GM04504 (cell line): ENCODE measurements at regions not wholly inside any gene's neighbourhood (a gene's known extent, or its start where the extent isn't known, plus 50 kb on each side); places are given as distances from the start of the nearest gene placed in this dataset.
"Not testable (repeated sequence)": the region's sequence is repeated elsewhere in the genome, so short reads cannot be mapped to it uniquely, and the experiment has no call there.

Experiments used
- DNase-seq: peaks from one replicate; pipeline ENCODE4 v3.0.0-alpha.2; 2012; ENCODE audit warnings: low read depth

DNA sequence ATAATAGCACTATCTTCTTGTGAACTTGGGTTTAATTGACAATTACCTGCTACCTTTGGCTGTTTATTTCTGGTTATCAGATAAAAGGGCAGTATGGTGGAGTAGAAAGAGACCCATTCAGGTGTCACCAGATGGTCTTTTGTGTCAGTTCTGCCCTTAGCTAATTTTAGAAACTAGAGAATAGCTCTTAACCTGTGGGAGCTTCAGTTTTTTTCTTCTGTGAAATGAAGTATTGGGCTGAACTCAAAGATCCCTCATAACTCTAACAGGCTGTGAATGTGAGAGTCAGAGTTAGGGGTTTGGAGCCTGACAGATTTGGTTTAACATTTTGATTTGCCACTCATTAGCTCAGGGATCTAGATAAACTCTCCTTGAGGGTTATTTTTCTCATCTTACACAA lies 335.2 kb downstream of the PPP1R2C start:
- no peak for DNase-seq

- no peak for DNase-seq
These were observed 340.8 kb downstream of the PPP1R2C start for GRCh38 chrX:42437211-42437610.

DNA sequence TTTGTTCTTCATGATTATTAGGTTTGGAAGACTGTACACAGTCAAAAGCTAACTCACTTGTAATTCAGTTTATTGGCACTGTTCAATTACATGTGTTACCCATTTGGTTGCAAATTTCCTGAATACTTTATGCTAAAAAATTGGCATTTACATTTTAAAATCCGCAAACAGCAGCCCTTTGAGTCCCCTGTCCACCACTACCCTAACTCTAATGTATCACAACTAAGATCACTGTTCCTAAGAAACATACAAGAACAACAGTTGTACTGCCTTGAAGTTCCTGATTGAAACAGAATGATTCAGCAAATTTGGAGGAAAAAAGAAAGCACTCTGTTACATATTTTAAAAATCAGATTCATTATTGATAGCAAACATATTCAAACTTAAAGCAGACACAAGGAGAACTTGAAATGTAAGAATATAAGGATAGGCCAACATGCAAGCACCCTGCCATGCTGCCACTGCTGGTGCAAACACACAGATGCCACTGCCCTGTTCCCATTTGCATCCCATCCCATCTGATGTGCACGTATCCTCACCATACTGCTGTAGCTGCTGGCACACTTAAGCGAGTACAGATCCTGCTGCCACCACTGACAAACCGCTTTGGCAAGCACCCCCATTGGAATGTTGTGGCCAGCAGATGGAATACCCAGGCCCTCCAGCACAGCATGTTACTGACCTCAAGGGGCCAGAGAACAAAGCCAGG lies 343.4 kb downstream of the PPP1R2C start:
- no peak for DNase-seq

DNA sequence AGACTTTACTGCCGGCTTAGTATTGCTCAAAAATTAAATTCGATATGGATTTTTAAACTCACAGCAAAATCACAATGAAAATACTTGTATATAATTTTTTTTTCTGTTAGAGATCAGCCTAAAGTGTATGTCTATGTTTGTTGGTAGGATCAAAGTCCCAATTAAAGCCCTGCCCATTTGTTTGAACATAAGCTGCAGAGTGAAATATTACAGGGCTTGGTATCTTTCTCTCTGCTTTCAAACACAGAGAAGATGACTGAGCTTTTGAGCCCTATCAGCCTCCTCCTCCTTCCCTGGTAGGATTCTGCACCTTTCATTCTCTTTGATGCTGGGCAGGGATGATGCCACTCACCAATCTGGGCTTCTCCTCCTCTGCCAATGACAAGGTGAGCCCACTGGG lies 345.4 kb downstream of the PPP1R2C start:
- DNase-seq, result no peak

GRCh38 chrX:42422961-42423360 lies 355.0 kb downstream of the PPP1R2C start:
- no peak for DNase-seq

- DNase-seq, result no peak
These were observed 357.5 kb downstream of the PPP1R2C start for GRCh38 chrX:42420426-42420825.

DNA sequence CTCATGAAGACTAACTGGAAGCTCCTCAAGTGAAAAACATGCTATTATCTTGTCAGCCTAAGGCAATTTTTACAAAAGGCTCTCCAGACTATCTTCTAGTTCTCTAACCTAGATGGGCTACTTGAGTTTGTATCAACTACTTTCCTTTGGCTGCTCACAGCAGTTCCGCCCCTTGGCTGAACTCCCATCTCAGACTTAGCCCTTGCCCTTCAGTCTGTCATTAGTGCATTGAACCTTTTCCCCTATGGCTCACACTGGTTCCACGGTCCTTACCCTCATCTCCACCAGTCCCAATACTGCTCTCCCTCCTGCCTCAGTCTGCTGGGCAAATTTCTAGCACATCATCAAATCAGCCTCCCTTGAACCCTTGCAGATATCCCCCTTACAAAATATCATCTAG lies 362.3 kb downstream of the PPP1R2C start:
- DNase-seq, result no peak

DNA sequence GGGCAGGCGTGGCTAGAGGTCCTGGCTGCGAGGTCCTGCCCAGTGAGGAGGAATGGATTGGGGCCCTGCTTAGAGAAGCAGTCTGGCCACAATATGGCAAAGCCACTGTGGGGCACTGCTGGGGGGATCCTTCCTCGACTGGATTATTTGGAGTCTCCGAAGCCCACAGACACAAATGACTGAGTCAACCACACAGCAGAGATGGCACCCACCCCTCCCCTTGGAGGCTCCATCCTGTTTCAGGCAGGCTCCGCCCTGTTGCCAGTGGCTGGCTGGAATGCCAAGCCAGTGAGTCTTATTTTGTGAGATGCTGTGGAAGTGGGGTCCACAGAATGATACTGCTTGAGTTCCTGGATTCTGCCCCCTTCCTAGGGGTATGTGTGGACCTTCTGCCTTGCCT lies 363.9 kb downstream of the PPP1R2C start:
- DNase-seq, result no peak

DNA sequence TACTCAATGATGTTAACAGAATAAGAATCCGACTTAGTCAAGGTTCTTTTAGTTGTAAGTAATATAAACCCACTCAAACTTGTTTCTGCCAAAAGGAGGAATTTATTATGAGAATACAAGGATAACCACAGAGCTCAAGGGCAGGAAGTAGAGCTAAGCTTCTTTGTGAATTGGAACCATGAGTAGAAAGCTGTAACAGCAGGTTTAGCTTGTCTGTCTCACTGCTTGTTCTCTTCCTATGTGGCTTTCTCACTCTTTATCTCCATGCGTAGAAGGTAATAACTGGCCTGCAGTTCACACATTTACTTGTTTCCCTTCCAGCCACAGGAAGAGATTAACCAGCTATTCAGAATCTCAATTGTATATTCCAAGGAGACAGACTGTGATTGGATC lies 378.3 kb downstream of the PPP1R2C start:
- DNase-seq, result no peak

DNA sequence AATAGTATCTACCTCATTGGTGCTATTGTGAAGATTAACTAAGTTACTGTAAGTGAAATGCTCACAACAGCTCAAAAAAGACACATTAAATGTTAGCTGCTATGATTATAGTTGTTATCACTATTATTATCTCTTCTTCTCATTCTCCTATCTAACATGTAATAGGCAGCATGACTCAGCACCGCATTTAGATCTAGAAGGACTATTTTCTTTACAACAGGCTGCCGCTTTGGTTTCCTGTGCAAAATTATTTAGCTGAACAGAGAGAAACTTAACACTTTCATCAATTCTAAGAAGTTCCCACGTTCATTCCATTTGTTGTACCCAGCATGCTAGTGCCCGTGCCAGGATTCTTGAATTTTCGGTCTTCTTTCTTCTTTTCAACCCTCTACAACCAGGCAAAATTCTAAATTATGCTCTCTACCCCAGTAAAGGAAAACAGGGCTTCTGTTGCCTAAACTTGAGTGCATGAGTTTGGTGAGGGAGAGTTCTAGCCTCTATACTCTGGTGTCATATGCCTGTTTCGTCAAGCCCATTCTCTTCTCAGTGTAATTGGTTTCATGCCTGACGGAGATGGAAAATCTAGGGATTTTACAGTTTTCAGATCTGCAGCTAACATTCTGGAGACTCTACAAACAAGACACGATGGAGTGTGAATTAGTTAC lies 378.9 kb downstream of the PPP1R2C start:
- no peak for DNase-seq

DNA sequence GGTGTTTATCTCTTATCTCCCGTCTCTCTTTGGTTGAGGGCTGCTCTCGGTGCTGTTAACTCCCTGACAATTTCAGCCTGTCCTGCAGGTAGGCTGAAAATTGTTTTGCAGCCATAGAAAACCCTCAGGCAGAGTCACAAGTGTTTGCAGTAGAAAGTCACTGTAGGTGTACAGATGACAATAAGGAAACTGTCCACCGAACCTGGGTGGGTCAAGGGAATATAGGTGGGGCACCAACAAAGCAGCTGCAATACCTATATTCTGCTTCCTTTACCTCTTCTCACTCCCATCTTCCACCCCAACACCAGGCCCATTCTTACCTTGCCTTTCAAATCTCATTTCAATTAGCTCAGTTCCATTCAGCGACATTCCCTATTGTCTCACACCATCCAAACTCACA lies 381.8 kb downstream of the PPP1R2C start:
- no peak for DNase-seq

GRCh38 chrX:42392846-42393245 lies 385.1 kb downstream of the PPP1R2C start:
- no peak for DNase-seq

DNA sequence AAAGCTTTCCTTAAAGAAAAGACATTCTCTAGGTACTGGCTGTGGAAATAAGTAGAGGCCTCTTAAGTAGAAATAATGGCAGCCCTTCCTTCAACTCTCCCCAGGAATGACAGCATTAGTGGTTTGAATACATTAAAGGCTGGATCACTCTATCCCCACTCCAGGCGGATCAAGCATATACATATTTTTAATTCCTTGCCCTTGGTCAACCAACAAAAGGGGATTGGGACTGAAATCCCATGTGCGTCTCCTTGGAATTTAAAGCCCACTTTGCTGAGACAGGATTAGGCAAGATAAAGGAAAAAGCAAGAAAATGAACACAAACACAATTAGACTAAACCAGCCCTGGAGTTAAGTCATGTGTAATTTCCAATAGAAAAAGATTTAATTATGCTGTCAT lies 391.3 kb downstream of the PPP1R2C start:
- DNase-seq, result no peak

DNA sequence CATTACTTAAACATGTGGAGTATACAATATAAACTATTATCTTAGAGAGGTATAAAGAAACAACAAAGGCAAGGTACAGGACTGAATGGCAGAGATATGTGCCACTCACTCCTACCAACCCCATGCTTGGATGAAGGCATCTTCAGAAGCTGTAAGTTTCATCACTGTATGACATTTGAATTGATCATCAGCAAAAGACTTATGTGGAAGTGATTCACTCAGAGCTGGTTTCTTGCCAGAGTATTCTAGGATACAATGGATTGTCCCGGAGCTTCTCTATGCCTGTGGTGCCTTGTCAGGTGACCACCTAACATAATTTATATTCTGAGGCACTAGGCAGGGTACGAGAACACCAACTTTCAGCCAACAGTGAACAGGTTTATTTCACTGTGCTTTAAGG lies 392.2 kb downstream of the PPP1R2C start:
- no peak for DNase-seq

GRCh38 chrX:42384956-42385355 lies 393.0 kb downstream of the PPP1R2C start:
- no peak for DNase-seq

DNA sequence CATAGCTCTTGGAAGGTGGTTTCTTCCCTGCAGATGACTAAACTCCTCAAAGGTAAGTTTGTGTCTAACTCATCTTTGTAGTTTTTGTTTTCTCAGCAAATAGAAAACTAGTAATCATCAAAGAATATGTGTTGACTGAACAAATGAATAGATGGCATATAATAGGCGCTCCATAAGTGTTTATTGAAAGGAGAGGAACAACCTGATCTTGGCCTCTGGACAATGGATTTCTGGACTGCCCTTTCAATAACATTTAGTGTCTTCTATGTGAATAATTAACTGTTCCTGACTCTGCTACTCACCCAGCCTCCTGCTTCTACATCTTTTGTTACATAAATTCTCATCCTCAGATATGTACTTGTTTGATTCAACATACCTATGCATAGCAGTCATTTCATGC lies 399.1 kb downstream of the PPP1R2C start:
- no peak for DNase-seq

GRCh38 chrX:42375086-42375485 lies 402.9 kb downstream of the PPP1R2C start:
- DNase-seq, result no peak

DNA sequence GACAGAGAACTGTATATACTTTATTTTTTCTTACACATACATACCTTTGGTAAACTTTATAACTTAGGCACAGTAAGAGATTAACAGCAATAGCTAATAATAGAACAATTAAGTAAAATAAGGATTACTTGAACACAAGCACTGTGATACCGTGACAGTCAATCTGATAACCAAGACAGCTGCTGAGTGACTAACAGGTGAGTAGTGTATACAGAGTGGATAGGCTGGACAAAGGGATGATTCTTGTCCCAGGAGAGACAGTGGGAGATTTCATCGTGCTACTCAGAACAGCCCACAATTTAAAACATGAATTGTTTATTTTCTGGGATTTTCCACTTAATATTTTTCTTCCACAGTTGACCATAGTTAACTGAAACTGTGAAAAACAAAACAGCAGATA lies 411.8 kb downstream of the PPP1R2C start:
- no peak for DNase-seq

DNA sequence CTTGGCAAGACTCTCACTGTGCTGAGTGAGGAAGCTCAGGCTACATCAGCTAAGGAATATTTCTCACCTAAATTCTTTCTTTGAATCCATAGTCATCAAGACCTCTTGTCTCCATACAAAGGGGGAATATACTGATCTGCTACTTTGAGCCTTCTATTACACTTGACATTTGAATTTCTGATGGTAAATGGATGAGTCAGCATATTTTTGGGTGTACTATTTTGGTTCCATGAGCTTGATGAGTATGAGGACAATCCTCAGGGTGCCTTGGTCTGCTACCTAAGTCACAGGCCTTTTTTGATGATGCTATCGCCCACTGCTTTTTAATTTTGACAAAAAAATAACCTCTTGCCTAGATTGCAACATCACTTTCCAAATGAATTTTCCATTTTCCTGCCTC lies 415.7 kb downstream of the PPP1R2C start:
- DNase-seq, result no peak

GRCh38 chrX:42342981-42343380 lies 419.6 kb upstream of the CASK start:
- not testable (repeated sequence) for DNase-seq
